Uterus (tissue), 2 donors: ENCODE measurements at regions not wholly inside any gene's neighbourhood (a gene's known extent, or its start where the extent isn't known, plus 50 kb on each side); places are given as distances from the start of the nearest gene placed in this dataset.

Source experiments
- POLR2A ChIP-seq, 2 donors: fragments of 450-650 bp; IDR thresholded peaks; one replicate each; pipeline ENCODE4 v1.6.1; 2016; ENCODE audit warnings: antibody characterized with exemption in 2 of 2, mild to moderate bottlenecking in 1 of 2, moderate library complexity in 1 of 2
- TF ChIP-seq, protein P1 (sequence below), 4 experiments: fragments of 200-600 bp in 2 of 4; fragments of 450-650 bp in 2 of 4; sonication (generic) in 2 of 4; IDR thresholded peaks; one replicate each; pipeline ENCODE4 v1.5.1; 2016 to 2019; ENCODE audit warnings: antibody characterized with exemption in 4 of 4, mild to moderate bottlenecking in 2 of 4, moderate library complexity in 1 of 4

DNA sequence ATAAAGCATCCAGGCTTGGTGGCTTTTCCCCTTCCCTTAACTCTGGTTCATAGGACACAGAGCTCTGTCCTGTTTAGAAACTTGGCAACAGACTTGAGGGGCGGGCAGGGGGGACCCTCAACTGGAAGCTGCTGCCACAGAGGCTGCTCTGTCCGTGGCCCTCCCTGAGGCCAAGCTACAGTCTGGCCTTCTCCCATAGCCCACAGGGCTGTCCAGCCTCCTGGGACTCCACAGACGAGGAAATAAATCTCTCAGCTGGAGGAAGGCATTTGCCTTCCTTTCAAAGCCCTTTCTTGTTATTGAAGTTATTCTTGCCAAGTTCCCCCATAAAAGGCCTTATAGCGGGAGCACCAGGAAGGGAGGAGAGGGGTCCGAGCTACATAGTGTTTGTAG, 248.8 kb upstream of the TPM1 start:
- TF ChIP-seq, protein P1, sequence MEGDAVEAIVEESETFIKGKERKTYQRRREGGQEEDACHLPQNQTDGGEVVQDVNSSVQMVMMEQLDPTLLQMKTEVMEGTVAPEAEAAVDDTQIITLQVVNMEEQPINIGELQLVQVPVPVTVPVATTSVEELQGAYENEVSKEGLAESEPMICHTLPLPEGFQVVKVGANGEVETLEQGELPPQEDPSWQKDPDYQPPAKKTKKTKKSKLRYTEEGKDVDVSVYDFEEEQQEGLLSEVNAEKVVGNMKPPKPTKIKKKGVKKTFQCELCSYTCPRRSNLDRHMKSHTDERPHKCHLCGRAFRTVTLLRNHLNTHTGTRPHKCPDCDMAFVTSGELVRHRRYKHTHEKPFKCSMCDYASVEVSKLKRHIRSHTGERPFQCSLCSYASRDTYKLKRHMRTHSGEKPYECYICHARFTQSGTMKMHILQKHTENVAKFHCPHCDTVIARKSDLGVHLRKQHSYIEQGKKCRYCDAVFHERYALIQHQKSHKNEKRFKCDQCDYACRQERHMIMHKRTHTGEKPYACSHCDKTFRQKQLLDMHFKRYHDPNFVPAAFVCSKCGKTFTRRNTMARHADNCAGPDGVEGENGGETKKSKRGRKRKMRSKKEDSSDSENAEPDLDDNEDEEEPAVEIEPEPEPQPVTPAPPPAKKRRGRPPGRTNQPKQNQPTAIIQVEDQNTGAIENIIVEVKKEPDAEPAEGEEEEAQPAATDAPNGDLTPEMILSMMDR (IDR thresholded peaks at IDR 0.05): no peak
- TF ChIP-seq POLR2A (IDR thresholded peaks at IDR 0.05): no peak
